Posterior cingulate gyrus (tissue), 11 donors: ENCODE measurements at regions not wholly inside any gene's neighbourhood (a gene's known extent, or its start where the extent isn't known, plus 50 kb on each side); places are given as distances from the start of the nearest gene placed in this dataset.
A peak's percentile ranks its signal among the peaks of the same experiment; 100 is the strongest.
"Not testable (repeated sequence)": the region's sequence is repeated elsewhere in the genome, so short reads cannot be mapped to it uniquely, and the experiment has no call there.

Experiments
- DNase-seq, 10 donors: peaks; one replicate each; pipeline versions ENCODE4 v3.0.0 to v3.0.0-alpha.2; 2020 to 2021; ENCODE audit warnings: mixed read lengths in 3 of 10
- intact Hi-C: fragments of 100-400 bp; cut with DNase I; formaldehyde crosslinking; loops from one replicate; pipeline ENCODE4 v1.15.1; 2023

GRCh38 chr7:114084472-114085312 lies 165.9 kb upstream of the PPP1R3A start:
- peak in 4 of 10 donors; percentile 19 to 79 (median 74) for DNase-seq
- intact Hi-C loops = loop anchor here (5.0 kb wide), 3 partner anchors 578 to 1828 kb away; no protein-coding TSS in a partner anchor

- DNase-seq = no peak
- intact Hi-C loops = loop anchor here (5.0 kb wide), 3 partner anchors 578 to 1828 kb away; no protein-coding TSS in a partner anchor
Observed at GRCh38 chr7:114084002-114084471, 165.2 kb upstream of the PPP1R3A start.

GRCh38 chr7:114083166-114084001 lies 164.6 kb upstream of the PPP1R3A start:
- intact Hi-C loops = loop anchor here (5.0 kb wide), 3 partner anchors 579 to 1829 kb away; no protein-coding TSS in a partner anchor

GRCh38 chr7:114082642-114083165 lies 163.9 kb upstream of the PPP1R3A start:
- intact Hi-C loops = loop anchor here (5.0 kb wide), 3 partner anchors 580 to 1830 kb away; no protein-coding TSS in a partner anchor
- DNase-seq = no peak

More at GRCh38 chr7:114083166-114084001, 164.6 kb upstream of the PPP1R3A start:
- peak in 4 of 10 donors; percentile 17 to 83 (median 74) for DNase-seq

GRCh38 chr7:114081606-114082425 lies 163.0 kb upstream of the PPP1R3A start:
- intact Hi-C loops = loop anchor here (5.0 kb wide), 3 partner anchors 580 to 1830 kb away; no protein-coding TSS in a partner anchor
- DNase-seq = no peak

- DNase-seq, intact Hi-C loops: not testable (repeated sequence)
Observed at GRCh38 chr7:114077158-114077524, 158.3 kb upstream of the PPP1R3A start.

GRCh38 chr7:114076392-114077157 lies 157.8 kb upstream of the PPP1R3A start:
- intact Hi-C loops = not testable (repeated sequence)
- peak in 1 of 10 donors; percentile 75 for DNase-seq

- no peak for DNase-seq
- intact Hi-C loops = no loop called here
Observed at GRCh38 chr7:114073701-114074100, 154.9 kb upstream of the PPP1R3A start.

- no peak for DNase-seq
- intact Hi-C loops = no loop called here
Observed at GRCh38 chr7:114070246-114070645, 151.4 kb upstream of the PPP1R3A start.

GRCh38 chr7:114062810-114063209 lies 144.0 kb upstream of the PPP1R3A start:
- intact Hi-C loops = no loop called here
- no peak for DNase-seq

GRCh38 chr7:114051871-114052331 lies 133.1 kb upstream of the PPP1R3A start:
- intact Hi-C loops = no loop called here
- DNase-seq = no peak

GRCh38 chr7:114050571-114050970 lies 131.8 kb upstream of the PPP1R3A start:
- intact Hi-C loops = no loop called here
- no peak for DNase-seq

GRCh38 chr7:114048386-114049235 lies 129.8 kb upstream of the PPP1R3A start:
- DNase-seq = no peak

GRCh38 chr7:114047889-114048288 lies 129.1 kb upstream of the PPP1R3A start:
- no peak for DNase-seq
- intact Hi-C loops = no loop called here

More at GRCh38 chr7:114048386-114049235, 129.8 kb upstream of the PPP1R3A start:
- intact Hi-C loops = no loop called here

GRCh38 chr7:114033475-114033874 lies 114.7 kb upstream of the PPP1R3A start:
- DNase-seq = no peak
- intact Hi-C loops = no loop called here

GRCh38 chr7:114026486-114027089 lies 107.8 kb upstream of the PPP1R3A start:
- intact Hi-C loops = no loop called here
- no peak for DNase-seq

- no peak for DNase-seq
- intact Hi-C loops = no loop called here
Observed at GRCh38 chr7:114021135-114021534, 102.3 kb upstream of the PPP1R3A start.
